ENCODE measurements at regions not wholly inside any gene's neighbourhood (a gene's known extent, or its start where the extent isn't known, plus 50 kb on each side); places are given as distances from the start of the nearest gene placed in this dataset.

- no peak for TF ChIP-seq PAX5 (IDR thresholded peaks at IDR 0.05; ENCODE audit: insufficient read depth, low read length, severe bottlenecking)
- no peak for TF ChIP-seq POLR2AphosphoS5 (IDR thresholded peaks at IDR 0.05; ENCODE audit: low read depth, low read length)
- TF ChIP-seq TAF1 (IDR thresholded peaks at IDR 0.05; ENCODE audit: low read depth, low read length) = no peak
- TF ChIP-seq SPI1 (IDR thresholded peaks at IDR 0.05; ENCODE audit: low read depth, low read length) = no peak
- TF ChIP-seq POU2F2 (IDR thresholded peaks at IDR 0.05; ENCODE audit: low read depth, low read length) = no peak
- TF ChIP-seq POLR2A (IDR thresholded peaks at IDR 0.05; ENCODE audit: low read depth, low read length) = no peak
- FAIRE-seq = no peak
- DNase-seq (ENCODE audit: insufficient read length, low spot score) = no peak
These were observed 379.4 kb downstream of the DIPK2A start for GRCh38 chr3:144351011-144351410.

- FAIRE-seq (no peak), DNase-seq (ENCODE audit: insufficient read length, low spot score) (no peak)
- TF ChIP-seq SPI1 (IDR thresholded peaks at IDR 0.05; ENCODE audit: low read depth, low read length) = no peak
- TF ChIP-seq POU2F2 (IDR thresholded peaks at IDR 0.05; ENCODE audit: low read depth, low read length) = no peak
- no peak for TF ChIP-seq PAX5 (IDR thresholded peaks at IDR 0.05; ENCODE audit: insufficient read depth, low read length, severe bottlenecking)
- TF ChIP-seq POLR2A (IDR thresholded peaks at IDR 0.05; ENCODE audit: low read depth, low read length) = no peak
- TF ChIP-seq TAF1 (IDR thresholded peaks at IDR 0.05; ENCODE audit: low read depth, low read length) = no peak
- TF ChIP-seq POLR2AphosphoS5 (IDR thresholded peaks at IDR 0.05; ENCODE audit: low read depth, low read length) = no peak
These were observed 380.2 kb downstream of the DIPK2A start for GRCh38 chr3:144351773-144352365.

DNA sequence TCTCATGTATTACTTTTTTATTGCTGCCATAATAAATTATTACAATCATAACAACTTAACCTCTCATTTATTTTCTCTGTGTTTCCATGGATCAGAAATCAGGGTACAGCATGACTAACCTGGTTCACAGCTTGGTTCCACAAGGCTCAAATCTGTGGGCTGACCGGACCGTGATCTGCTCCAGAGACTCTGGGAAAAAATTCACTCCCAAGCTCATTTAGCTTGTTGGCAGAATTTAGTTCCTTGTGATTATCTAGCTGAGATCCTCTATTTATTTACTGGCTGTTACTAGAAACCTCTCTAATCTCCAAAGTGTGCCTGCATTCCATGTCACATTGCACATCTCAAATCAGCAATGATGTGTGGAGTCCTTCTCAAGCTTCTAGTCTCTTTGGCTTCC lies 386.6 kb downstream of the DIPK2A start:
- no peak for FAIRE-seq
- TF ChIP-seq POLR2AphosphoS5 (IDR thresholded peaks at IDR 0.05; ENCODE audit: low read depth, low read length) = no peak
- no peak for TF ChIP-seq POU2F2 (IDR thresholded peaks at IDR 0.05; ENCODE audit: low read depth, low read length)
- no peak for TF ChIP-seq SPI1 (IDR thresholded peaks at IDR 0.05; ENCODE audit: low read depth, low read length)
- TF ChIP-seq TAF1 (IDR thresholded peaks at IDR 0.05; ENCODE audit: low read depth, low read length) = no peak
- no peak for DNase-seq (ENCODE audit: insufficient read length, low spot score)

DNA sequence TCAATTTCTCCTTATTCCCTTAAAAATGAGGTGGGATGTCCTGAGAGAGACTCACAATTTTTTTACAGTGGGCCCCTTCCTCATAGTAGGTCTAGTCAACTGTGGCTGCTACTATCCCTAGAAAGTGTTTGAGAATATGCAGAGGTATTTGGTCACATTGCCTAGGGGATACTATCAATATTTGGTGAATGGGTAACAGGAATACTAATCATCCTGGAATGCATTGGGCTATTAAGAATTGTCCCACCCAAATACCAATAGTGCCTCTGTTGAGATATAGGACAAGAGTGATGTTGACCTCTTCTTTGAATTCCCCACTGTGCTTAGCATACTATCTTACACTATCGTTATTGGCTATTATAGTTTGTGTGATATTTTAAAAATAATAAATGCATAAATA lies 389.4 kb downstream of the DIPK2A start:
- DNase-seq (ENCODE audit: insufficient read length, low spot score) (no peak), FAIRE-seq (no peak)
- no peak for TF ChIP-seq POU2F2 (IDR thresholded peaks at IDR 0.05; ENCODE audit: low read depth, low read length)
- no peak for TF ChIP-seq POLR2A (IDR thresholded peaks at IDR 0.05; ENCODE audit: low read depth, low read length)

- no peak for FAIRE-seq
- no peak for DNase-seq (ENCODE audit: insufficient read length, low spot score)
- TF ChIP-seq TAF1 (IDR thresholded peaks at IDR 0.05; ENCODE audit: low read depth, low read length) (no peak), POLR2A (IDR thresholded peaks at IDR 0.05; ENCODE audit: low read depth, low read length) (no peak), POLR2AphosphoS5 (IDR thresholded peaks at IDR 0.05; ENCODE audit: low read depth, low read length) (no peak), PAX5 (IDR thresholded peaks at IDR 0.05; ENCODE audit: insufficient read depth, low read length, severe bottlenecking) (no peak), SPI1 (IDR thresholded peaks at IDR 0.05; ENCODE audit: low read depth, low read length) (no peak), POU2F2 (IDR thresholded peaks at IDR 0.05; ENCODE audit: low read depth, low read length) (no peak)
These were observed 390.5 kb downstream of the DIPK2A start for GRCh38 chr3:144362126-144362525.

GRCh38 chr3:144363856-144364255 lies 392.2 kb downstream of the DIPK2A start:
- TF ChIP-seq TAF1 (IDR thresholded peaks at IDR 0.05; ENCODE audit: low read depth, low read length) = no peak
- TF ChIP-seq POU2F2 (IDR thresholded peaks at IDR 0.05; ENCODE audit: low read depth, low read length) = no peak
- TF ChIP-seq POLR2A (IDR thresholded peaks at IDR 0.05; ENCODE audit: low read depth, low read length) = no peak
- TF ChIP-seq PAX5 (IDR thresholded peaks at IDR 0.05; ENCODE audit: insufficient read depth, low read length, severe bottlenecking) = no peak
- TF ChIP-seq SPI1 (IDR thresholded peaks at IDR 0.05; ENCODE audit: low read depth, low read length) = no peak
- no peak for TF ChIP-seq POLR2AphosphoS5 (IDR thresholded peaks at IDR 0.05; ENCODE audit: low read depth, low read length)
- no peak for DNase-seq (ENCODE audit: insufficient read length, low spot score)
- no peak for FAIRE-seq

DNA sequence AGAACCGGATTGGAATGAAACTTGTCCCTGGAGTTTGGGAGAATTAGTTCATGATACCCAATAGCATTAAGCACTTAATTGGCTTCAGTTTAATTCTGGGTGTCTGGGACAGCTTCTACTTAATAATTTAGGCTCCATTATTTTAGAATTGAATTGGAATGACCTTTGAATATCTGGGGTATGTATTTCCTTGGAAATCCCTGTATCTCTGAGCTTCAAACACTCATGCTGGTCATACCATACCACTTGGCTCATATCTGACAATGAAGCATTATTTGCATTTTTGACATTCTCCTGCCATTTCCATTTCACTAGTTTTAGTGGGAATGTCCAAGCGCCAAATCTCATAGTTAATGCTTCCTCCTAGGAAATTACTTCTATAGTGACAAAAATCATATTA lies 393.1 kb downstream of the DIPK2A start:
- TF ChIP-seq TAF1 (IDR thresholded peaks at IDR 0.05; ENCODE audit: low read depth, low read length) (no peak), POU2F2 (IDR thresholded peaks at IDR 0.05; ENCODE audit: low read depth, low read length) (no peak)
- DNase-seq (ENCODE audit: insufficient read length, low spot score) = no peak
- no peak for FAIRE-seq

- TF ChIP-seq TAF1 (IDR thresholded peaks at IDR 0.05; ENCODE audit: low read depth, low read length) = no peak
- DNase-seq (ENCODE audit: insufficient read length, low spot score) (no peak), FAIRE-seq (no peak)
These were observed 397.7 kb downstream of the DIPK2A start for GRCh38 chr3:144369129-144369879.

- DNase-seq (ENCODE audit: insufficient read length, low spot score) (no peak), FAIRE-seq (no peak)
- TF ChIP-seq POLR2AphosphoS5 (IDR thresholded peaks at IDR 0.05; ENCODE audit: low read depth, low read length) = no peak
These were observed 403.5 kb downstream of the DIPK2A start for GRCh38 chr3:144375088-144375487.

DNA sequence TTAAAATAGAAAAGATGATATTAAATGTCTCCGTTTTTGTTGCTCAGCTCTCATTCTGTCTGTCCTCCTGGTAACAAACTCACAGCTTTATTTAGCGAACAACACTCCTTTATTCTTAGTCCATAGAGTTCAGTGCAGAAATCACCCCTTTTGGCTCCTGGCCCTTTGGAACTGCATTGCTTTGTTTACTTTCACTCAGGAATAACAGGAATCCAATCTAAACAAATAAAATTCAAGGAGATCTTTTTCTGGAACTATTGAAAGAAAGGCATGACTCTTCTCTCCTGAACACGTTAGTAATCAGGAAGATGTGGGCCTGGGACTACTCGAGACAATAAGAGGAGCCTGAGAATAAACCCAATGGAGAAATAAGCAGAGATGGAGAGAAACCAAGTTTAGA lies 409.2 kb downstream of the DIPK2A start:
- DNase-seq (ENCODE audit: insufficient read length, low spot score) (no peak), FAIRE-seq (no peak)
- no peak for TF ChIP-seq POU2F2 (IDR thresholded peaks at IDR 0.05; ENCODE audit: low read depth, low read length)
- no peak for TF ChIP-seq TAF1 (IDR thresholded peaks at IDR 0.05; ENCODE audit: low read depth, low read length)
- no peak for TF ChIP-seq SPI1 (IDR thresholded peaks at IDR 0.05; ENCODE audit: low read depth, low read length)
- TF ChIP-seq POLR2A (IDR thresholded peaks at IDR 0.05; ENCODE audit: low read depth, low read length) = no peak
- no peak for TF ChIP-seq POLR2AphosphoS5 (IDR thresholded peaks at IDR 0.05; ENCODE audit: low read depth, low read length)
- no peak for TF ChIP-seq PAX5 (IDR thresholded peaks at IDR 0.05; ENCODE audit: insufficient read depth, low read length, severe bottlenecking)

DNA sequence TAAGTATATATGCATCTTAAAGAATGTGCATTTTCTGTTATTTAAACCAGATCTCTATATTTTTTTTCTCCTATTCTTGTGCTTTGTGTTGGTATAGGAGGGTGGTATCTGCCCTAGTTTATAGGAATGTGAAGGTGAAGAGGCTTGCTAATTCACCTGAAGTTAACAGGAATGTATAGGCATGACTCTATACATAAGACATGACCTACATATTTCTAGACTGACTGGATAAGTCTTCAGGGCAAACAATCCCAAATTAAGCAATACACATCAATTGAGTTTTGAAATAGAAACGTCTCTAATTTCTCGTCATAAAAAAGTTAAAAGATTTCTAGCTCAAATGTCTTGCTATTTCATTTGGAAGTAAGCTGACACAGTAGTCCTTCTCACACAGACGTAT lies 410.0 kb downstream of the DIPK2A start:
- TF ChIP-seq TAF1 (IDR thresholded peaks at IDR 0.05; ENCODE audit: low read depth, low read length) = no peak
- no peak for TF ChIP-seq POLR2A (IDR thresholded peaks at IDR 0.05; ENCODE audit: low read depth, low read length)
- no peak for TF ChIP-seq POLR2AphosphoS5 (IDR thresholded peaks at IDR 0.05; ENCODE audit: low read depth, low read length)
- no peak for TF ChIP-seq POU2F2 (IDR thresholded peaks at IDR 0.05; ENCODE audit: low read depth, low read length)
- no peak for TF ChIP-seq SPI1 (IDR thresholded peaks at IDR 0.05; ENCODE audit: low read depth, low read length)
- DNase-seq (ENCODE audit: insufficient read length, low spot score) = no peak
- no peak for FAIRE-seq

All from GM12891 (cell line).